Coronary artery (tissue), 2 donors: ENCODE measurements at regions not wholly inside any gene's neighbourhood (a gene's known extent, or its start where the extent isn't known, plus 50 kb on each side); places are given as distances from the start of the nearest gene placed in this dataset.

ENCODE experiments used
- DNase-seq: peaks from one replicate; pipeline ENCODE4 v3.0.0-alpha.2; 2017; ENCODE audit warnings: low spot score
- H3K27ac ChIP-seq, 2 donors: fragments of 200-600 bp; sonication (generic); one replicate each; pipeline ENCODE4 v1.5.1; 2016 to 2019
- H3K4me3 ChIP-seq: fragments of 200-600 bp; sonication (generic); 2 replicates; pipeline ENCODE4 v1.5.1; 2016; ENCODE audit warnings: mild to moderate bottlenecking, moderate library complexity
- TF ChIP-seq, protein P1 (sequence below): fragments of 200-600 bp; sonication (generic); IDR thresholded peaks from one replicate; pipeline ENCODE4 v1.5.1; 2019; ENCODE audit warnings: antibody characterized with exemption

DNA sequence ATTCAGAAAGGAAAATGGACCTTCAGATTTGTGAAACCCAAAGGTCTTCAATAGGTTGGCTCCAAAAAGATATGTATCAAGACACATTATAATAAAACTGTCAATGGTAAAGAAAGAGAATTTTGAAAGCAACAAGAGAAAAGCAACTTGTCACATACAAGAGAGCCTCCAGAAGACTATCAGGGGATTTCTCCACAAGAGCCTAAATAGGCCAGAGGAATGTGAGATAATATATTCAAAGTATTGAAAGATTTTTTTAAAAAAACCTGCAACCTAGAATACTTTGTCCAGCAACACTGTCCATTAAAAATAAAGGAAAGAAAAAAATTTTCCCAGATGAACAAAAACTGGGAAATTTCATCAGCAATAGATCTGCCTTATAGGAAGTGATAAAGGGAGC, 869.6 kb upstream of the ADGRL2 start:
- TF ChIP-seq, protein P1, sequence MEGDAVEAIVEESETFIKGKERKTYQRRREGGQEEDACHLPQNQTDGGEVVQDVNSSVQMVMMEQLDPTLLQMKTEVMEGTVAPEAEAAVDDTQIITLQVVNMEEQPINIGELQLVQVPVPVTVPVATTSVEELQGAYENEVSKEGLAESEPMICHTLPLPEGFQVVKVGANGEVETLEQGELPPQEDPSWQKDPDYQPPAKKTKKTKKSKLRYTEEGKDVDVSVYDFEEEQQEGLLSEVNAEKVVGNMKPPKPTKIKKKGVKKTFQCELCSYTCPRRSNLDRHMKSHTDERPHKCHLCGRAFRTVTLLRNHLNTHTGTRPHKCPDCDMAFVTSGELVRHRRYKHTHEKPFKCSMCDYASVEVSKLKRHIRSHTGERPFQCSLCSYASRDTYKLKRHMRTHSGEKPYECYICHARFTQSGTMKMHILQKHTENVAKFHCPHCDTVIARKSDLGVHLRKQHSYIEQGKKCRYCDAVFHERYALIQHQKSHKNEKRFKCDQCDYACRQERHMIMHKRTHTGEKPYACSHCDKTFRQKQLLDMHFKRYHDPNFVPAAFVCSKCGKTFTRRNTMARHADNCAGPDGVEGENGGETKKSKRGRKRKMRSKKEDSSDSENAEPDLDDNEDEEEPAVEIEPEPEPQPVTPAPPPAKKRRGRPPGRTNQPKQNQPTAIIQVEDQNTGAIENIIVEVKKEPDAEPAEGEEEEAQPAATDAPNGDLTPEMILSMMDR, result no peak
- Histone ChIP-seq H3K27ac (no peak overlapping the region), H3K4me3 (no peak overlapping the region)
- no peak for DNase-seq

- Histone ChIP-seq H3K27ac (no peak overlapping the region), H3K4me3 (no peak overlapping the region)
- TF ChIP-seq, protein P1, result no peak
- no peak for DNase-seq
These were observed 870.7 kb upstream of the ADGRL2 start for GRCh38 chr1:80929868-80930508.

GRCh38 chr1:80926531-80926930, 874.2 kb upstream of the ADGRL2 start:
- TF ChIP-seq, protein P1, result no peak
- no peak for DNase-seq
- no peak overlapping the region for H3K4me3 ChIP-seq
- H3K27ac ChIP-seq, result no peak overlapping the region

GRCh38 chr1:80925130-80925805, 875.5 kb upstream of the ADGRL2 start:
- no peak overlapping the region for H3K4me3 ChIP-seq
- TF ChIP-seq, protein P1, result no peak
- H3K27ac ChIP-seq, result no peak overlapping the region
- no peak for DNase-seq

GRCh38 chr1:80924290-80924689, 876.4 kb upstream of the ADGRL2 start:
- no peak for DNase-seq
- TF ChIP-seq, protein P1, result no peak
- no peak overlapping the region for H3K27ac ChIP-seq
- H3K4me3 ChIP-seq, result no peak overlapping the region

DNA sequence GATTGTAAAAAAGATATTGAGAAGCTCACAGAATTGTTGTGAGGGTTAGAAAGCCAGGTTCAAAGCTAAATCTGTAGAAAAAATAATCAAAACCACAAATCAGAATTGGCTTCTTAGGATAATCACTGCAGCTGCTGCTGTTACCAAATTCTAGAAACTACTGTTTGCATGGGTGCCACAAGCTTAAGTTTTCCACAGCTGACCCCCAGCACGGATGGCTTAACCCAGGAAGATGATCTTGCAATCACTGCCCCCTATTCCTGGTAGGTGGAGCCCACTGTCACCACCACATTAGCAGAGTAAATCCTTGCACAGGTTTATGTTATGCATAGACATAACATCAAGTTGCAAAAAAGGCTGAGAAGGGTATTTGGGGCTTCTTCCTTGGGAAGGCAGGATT, 877.8 kb upstream of the ADGRL2 start:
- DNase-seq, result no peak
- TF ChIP-seq, protein P1, result no peak
- no peak overlapping the region for H3K27ac ChIP-seq
- H3K4me3 ChIP-seq, result no peak overlapping the region

DNA sequence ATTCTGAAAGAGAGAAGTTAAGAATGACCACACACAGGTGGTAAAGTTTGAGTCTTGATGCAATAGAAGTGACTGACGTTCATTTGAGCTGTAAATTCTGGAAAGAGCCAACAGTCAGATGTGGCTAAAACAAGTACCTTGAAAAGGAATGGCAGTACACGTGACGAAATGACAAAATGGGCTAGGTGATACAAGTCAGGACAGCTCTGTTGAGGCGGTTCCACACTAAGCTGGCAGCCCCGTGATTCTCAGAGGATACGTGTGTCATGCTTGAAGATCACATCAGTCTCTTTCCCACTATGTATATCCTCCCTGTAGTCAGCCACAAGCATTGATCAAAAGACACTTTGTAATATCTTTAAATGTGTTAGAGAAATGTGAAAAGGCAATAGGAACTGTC, 881.3 kb upstream of the ADGRL2 start:
- TF ChIP-seq, protein P1, result no peak
- Histone ChIP-seq H3K27ac (no peak overlapping the region), H3K4me3 (no peak overlapping the region)
- DNase-seq, result no peak
